HCT116 (cell line): ENCODE measurements at regions not wholly inside any gene's neighbourhood (a gene's known extent, or its start where the extent isn't known, plus 50 kb on each side); places are given as distances from the start of the nearest gene placed in this dataset.

Experiments used
- CTCF ChIP-seq, 3 experiments: fragments of 200-600 bp in 1 of 3; sonication (generic) in 1 of 3; IDR thresholded peaks in 2 of 3; conservative IDR thresholded peaks in 1 of 3; 2 replicates each; pipeline ENCODE4 v1.5.1; 2012 to 2017; ENCODE audit warnings: low read depth in 2 of 3, low read length in 2 of 3, antibody characterized with exemption in 1 of 3, borderline replicate concordance in 1 of 3, control low read depth in 1 of 3, mild to moderate bottlenecking in 1 of 3, mixed read lengths in 1 of 3, mixed run types in 1 of 3, moderate library complexity in 1 of 3; ENCODE audit not compliant: insufficient read depth in 1 of 3
- EZH2phosphoT487 ChIP-seq: fragments of 200-600 bp; IDR thresholded peaks from 2 replicates; pipeline ENCODE4 v1.6.1; 2018; ENCODE audit warnings: antibody characterized with exemption, borderline replicate concordance

- no peak for TF ChIP-seq CTCF (IDR thresholded peaks at IDR 0.05 in 2 of 3, conservative IDR thresholded peaks at IDR 0.05 in 1 of 3; ENCODE audit: borderline replicate concordance in 1 of 3, insufficient read depth in 1 of 3, low read depth in 2 of 3, low read length in 2 of 3)
- TF ChIP-seq EZH2phosphoT487 = no peak
Measured at GRCh38 chr19:28397306-28397705, 815.6 kb downstream of the UQCRFS1 start.
